ENCODE measurements at regions not wholly inside any gene's neighbourhood (a gene's known extent, or its start where the extent isn't known, plus 50 kb on each side); places are given as distances from the start of the nearest gene placed in this dataset.

GRCh38 chr5:115384587-115385375, 88.3 kb upstream of the CCDC112 start:
- 46% methylated on average over 1 of the region's 1 CpG for WGBS (ENCODE audit: low lambda C conversion rate, missing lambda C conversion rate)
- Histone ChIP-seq H2AFZ (no peak overlapping the region), H3K4me1 (ENCODE audit: insufficient read depth) (no peaks in the 10 kb centered on the region), H3K27me3 (no peaks in the 10 kb centered on the region), H3K36me3 (replicated peaks; ENCODE audit: insufficient read depth, low read depth) (no peaks in the 10 kb centered on the region), H3K4me3 (no peak overlapping the region), H3K4me2 (no peak overlapping the region), H4K20me1 (ENCODE audit: insufficient read depth, poor library complexity, severe bottlenecking) (no peaks in the 10 kb centered on the region), H3K9me3 (ENCODE audit: low read depth) (no peaks in the 10 kb centered on the region), H3K79me2 (no peaks in the 10 kb centered on the region), H3K27ac (no peak overlapping the region), H3K9me2 (replicated peaks; ENCODE audit: insufficient read depth) (no peaks in the 10 kb centered on the region)
- DNase-seq (ENCODE audit: low spot score), result no peak
- TF ChIP-seq EZH2 (IDR thresholded peaks at IDR 0.05; ENCODE audit: borderline replicate concordance) (no peak), EZH2phosphoT487 (IDR thresholded peaks at IDR 0.05; ENCODE audit: low read depth, severe bottlenecking, unreplicated experiment) (no peak), CTCF (IDR thresholded peaks at IDR 0.05; ENCODE audit: poor library complexity) (no peak)

GRCh38 chr5:115382989-115383388, 86.5 kb upstream of the CCDC112 start:
- no peaks in the 10 kb centered on the region for H3K79me2 ChIP-seq
- no peak for DNase-seq (ENCODE audit: low spot score)
- WGBS (ENCODE audit: low lambda C conversion rate, missing lambda C conversion rate), result 100% methylated on average over 1 of the region's 1 CpG
- H3K4me3 ChIP-seq, result no peak overlapping the region
- no peaks in the 10 kb centered on the region for H3K4me1 ChIP-seq (ENCODE audit: insufficient read depth)
- H3K27ac ChIP-seq, result no peak overlapping the region
- TF ChIP-seq CTCF (IDR thresholded peaks at IDR 0.05; ENCODE audit: poor library complexity), result no peak
- no peak for TF ChIP-seq EZH2phosphoT487 (IDR thresholded peaks at IDR 0.05; ENCODE audit: low read depth, severe bottlenecking, unreplicated experiment)
- TF ChIP-seq EZH2 (IDR thresholded peaks at IDR 0.05; ENCODE audit: borderline replicate concordance), result no peak
- no peak overlapping the region for H2AFZ ChIP-seq
- no peaks in the 10 kb centered on the region for H3K9me2 ChIP-seq (replicated peaks; ENCODE audit: insufficient read depth)
- no peaks in the 10 kb centered on the region for H3K27me3 ChIP-seq
- H3K4me2 ChIP-seq, result no peak overlapping the region
- no peaks in the 10 kb centered on the region for H3K36me3 ChIP-seq (replicated peaks; ENCODE audit: insufficient read depth, low read depth)
- no peaks in the 10 kb centered on the region for H4K20me1 ChIP-seq (ENCODE audit: insufficient read depth, poor library complexity, severe bottlenecking)
- no peaks in the 10 kb centered on the region for H3K9me3 ChIP-seq (ENCODE audit: low read depth)

GRCh38 chr5:115381911-115382662, 85.6 kb upstream of the CCDC112 start:
- 73% methylated on average over 4 of the region's 4 CpGs for WGBS (ENCODE audit: low lambda C conversion rate, missing lambda C conversion rate)
- no peak overlapping the region for H3K4me3 ChIP-seq

More at GRCh38 chr5:115381911-115382662, 85.6 kb upstream of the CCDC112 start:
- no peaks in the 10 kb centered on the region for H3K27me3 ChIP-seq
- TF ChIP-seq EZH2 (IDR thresholded peaks at IDR 0.05; ENCODE audit: borderline replicate concordance) (no peak), EZH2phosphoT487 (IDR thresholded peaks at IDR 0.05; ENCODE audit: low read depth, severe bottlenecking, unreplicated experiment) (no peak), CTCF (IDR thresholded peaks at IDR 0.05; ENCODE audit: poor library complexity) (no peak)
- no peak overlapping the region for H2AFZ ChIP-seq
- no peaks in the 10 kb centered on the region for H3K36me3 ChIP-seq (replicated peaks; ENCODE audit: insufficient read depth, low read depth)
- no peak for DNase-seq (ENCODE audit: low spot score)
- no peaks in the 10 kb centered on the region for H4K20me1 ChIP-seq (ENCODE audit: insufficient read depth, poor library complexity, severe bottlenecking)
- no peak overlapping the region for H3K4me2 ChIP-seq
- H3K4me1 ChIP-seq (ENCODE audit: insufficient read depth), result no peaks in the 10 kb centered on the region
- H3K9me3 ChIP-seq (ENCODE audit: low read depth), result no peaks in the 10 kb centered on the region
- no peaks in the 10 kb centered on the region for H3K79me2 ChIP-seq
- no peaks in the 10 kb centered on the region for H3K9me2 ChIP-seq (replicated peaks; ENCODE audit: insufficient read depth)
- H3K27ac ChIP-seq, result no peak overlapping the region

Measured in hepatocyte (in vitro differentiated cells).